ENCODE measurements at regions not wholly inside any gene's neighbourhood (a gene's known extent, or its start where the extent isn't known, plus 50 kb on each side); places are given as distances from the start of the nearest gene placed in this dataset.
"Not testable (repeated sequence)": the region's sequence is repeated elsewhere in the genome, so short reads cannot be mapped to it uniquely, and the experiment has no call there.

DNA sequence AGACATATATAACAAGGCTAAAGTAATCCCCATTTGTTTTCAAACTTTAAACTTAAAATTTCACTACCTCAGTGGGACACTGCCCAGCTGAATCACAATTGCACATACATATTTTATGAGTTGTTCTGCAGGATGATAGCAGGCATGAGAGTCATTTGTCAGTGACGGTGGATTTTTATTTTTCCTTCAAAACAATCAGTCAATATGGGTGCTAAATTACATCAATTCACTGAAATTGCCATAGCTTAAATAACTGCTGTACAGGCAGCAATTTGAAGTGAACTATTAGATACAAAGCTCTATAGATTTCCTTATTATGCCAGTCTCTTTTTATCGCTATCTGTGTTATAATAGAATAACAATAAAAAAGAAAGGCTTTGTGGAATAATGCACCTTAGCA is 784.6 kb upstream of the ANO3 start:
- H3K4me3 ChIP-seq (ENCODE audit: low read length in 2 of 2) = no peak overlapping the region
- no peaks in the 10 kb centered on the region for H3K27me3 ChIP-seq (ENCODE audit: control insufficient read depth in 1 of 2, insufficient read depth in 2 of 2, low read length in 1 of 2)
- WGBS, 2 donors = 58 to 76% methylated on average over 2 of the region's 2 CpGs
- DNase-seq (no peak), ATAC-seq (ENCODE audit: low FRiP score) (no peak)
- H3K4me1 ChIP-seq (ENCODE audit: control insufficient read depth in 1 of 2, insufficient read depth in 2 of 2, low read length in 2 of 2) = no peaks in the 10 kb centered on the region
- H3K36me3 ChIP-seq (ENCODE audit: control insufficient read depth in 1 of 2, insufficient read depth in 2 of 2, low read length in 1 of 2) = no peaks in the 10 kb centered on the region
- intact Hi-C loops (cut with DNase I) = no loop called here
- no peak overlapping the region for H3K27ac ChIP-seq (ENCODE audit: low read depth in 1 of 2, low read length in 2 of 2)
- no peaks in the 10 kb centered on the region for H3K9me3 ChIP-seq (ENCODE audit: control insufficient read depth, low read length)

DNA sequence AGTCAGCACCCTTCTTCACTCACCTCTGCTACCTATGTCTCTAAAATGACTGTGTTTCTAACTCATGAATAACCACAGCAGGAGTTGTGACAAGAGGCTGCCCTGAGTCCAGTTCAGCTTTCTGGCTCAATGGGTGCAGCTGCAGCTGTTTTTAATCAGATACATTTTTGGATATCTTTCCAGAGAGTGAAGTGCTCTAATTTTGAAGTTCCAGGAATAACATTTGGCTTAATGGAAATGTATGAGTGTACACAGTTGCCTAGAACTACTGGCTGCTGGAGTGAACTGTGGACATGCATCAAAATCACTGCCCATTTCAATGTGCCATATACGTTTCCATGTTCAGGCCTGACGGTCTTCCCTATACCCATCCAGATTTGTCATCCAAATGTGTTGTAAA is 769.5 kb upstream of the ANO3 start:
- no peaks in the 10 kb centered on the region for H3K36me3 ChIP-seq (ENCODE audit: control insufficient read depth in 1 of 2, insufficient read depth in 2 of 2, low read length in 1 of 2)
- DNase-seq (peak in 1 of 2 donors; percentile 37), ATAC-seq (ENCODE audit: low FRiP score) (peak; percentile 45)
- no peak overlapping the region for H3K4me3 ChIP-seq (ENCODE audit: low read length in 2 of 2)
- 16 to 18% methylated on average over 2 of the region's 2 CpGs for WGBS, 2 donors
- no peaks in the 10 kb centered on the region for H3K4me1 ChIP-seq (ENCODE audit: control insufficient read depth in 1 of 2, insufficient read depth in 2 of 2, low read length in 2 of 2)
- intact Hi-C loops (cut with DNase I) = no loop called here
- no peaks in the 10 kb centered on the region for H3K27me3 ChIP-seq (ENCODE audit: control insufficient read depth in 1 of 2, insufficient read depth in 2 of 2, low read length in 1 of 2)
- H3K27ac ChIP-seq (ENCODE audit: low read depth in 1 of 2, low read length in 2 of 2) = no peak overlapping the region
- no peaks in the 10 kb centered on the region for H3K9me3 ChIP-seq (ENCODE audit: control insufficient read depth, low read length)

DNA sequence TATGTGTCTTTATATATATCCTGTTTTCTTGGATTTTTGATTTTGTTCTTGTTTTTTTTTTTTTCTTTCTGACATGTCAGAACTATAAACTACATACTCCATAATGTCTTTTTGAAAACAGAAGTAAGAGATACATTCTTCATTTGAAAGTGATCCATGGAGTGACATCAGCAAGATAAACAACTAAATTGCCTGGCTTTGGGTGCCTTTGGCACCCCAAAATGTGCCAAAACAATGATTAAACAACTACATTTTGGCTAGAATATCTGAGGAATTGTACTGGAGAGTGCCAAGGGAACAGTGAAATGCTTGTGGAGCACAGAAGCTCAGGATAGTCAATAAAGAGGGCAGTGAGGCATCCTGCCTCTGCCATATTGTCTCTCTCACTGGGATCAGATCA is 766.1 kb upstream of the ANO3 start:
- Histone ChIP-seq H3K36me3 (ENCODE audit: control insufficient read depth in 1 of 2, insufficient read depth in 2 of 2, low read length in 1 of 2) (no peaks in the 10 kb centered on the region), H3K4me3 (ENCODE audit: low read length in 2 of 2) (no peak overlapping the region), H3K4me1 (ENCODE audit: control insufficient read depth in 1 of 2, insufficient read depth in 2 of 2, low read length in 2 of 2) (no peaks in the 10 kb centered on the region), H3K27me3 (ENCODE audit: control insufficient read depth in 1 of 2, insufficient read depth in 2 of 2, low read length in 1 of 2) (no peaks in the 10 kb centered on the region), H3K27ac (ENCODE audit: low read depth in 1 of 2, low read length in 2 of 2) (no peak overlapping the region), H3K9me3 (ENCODE audit: control insufficient read depth, low read length) (no peaks in the 10 kb centered on the region)
- intact Hi-C loops (cut with DNase I) = no loop called here
- DNase-seq (no peak), ATAC-seq (ENCODE audit: low FRiP score) (peak; percentile 5)

DNA sequence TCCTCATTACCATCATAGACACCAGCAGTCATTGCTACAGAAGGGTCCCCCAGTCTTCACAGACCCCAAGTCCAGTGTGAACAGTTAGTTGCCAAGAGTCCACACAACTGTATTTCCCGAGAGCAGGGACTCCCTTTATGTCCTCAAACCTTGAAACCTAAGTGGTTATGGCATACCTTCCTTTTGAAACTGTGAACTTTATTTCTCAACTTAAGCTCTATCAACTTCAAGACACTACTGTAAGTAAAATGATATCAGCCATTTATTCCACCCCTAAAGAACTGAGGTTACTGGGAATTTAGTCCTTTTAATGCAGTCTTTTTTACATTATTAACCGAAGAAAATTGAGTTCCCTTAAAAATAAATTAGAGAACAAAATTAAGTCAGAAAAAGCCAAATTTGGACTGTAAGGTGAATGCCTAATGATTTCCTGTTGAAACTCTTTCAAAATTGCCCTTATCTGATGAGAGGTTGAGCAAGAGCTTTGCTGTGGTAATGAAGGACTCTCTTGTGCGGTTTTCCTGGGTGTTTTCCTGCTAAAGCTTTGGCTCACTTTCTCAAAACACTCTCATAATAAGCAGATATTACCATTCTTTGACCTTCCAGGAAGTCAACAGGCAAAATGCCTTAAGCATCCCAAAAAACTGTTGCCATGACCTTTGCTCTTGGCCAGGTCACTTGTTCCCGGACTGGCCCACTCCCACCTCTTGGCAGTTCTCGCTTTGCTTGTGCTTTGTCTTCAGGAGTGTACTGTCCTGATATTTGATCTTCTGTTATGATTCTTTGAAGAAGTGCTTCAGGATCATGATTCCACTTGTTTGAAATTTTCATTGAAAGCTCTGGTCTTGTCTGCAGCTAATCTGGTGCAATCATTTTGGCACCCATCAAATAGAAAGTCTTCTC is 765.4 kb upstream of the ANO3 start:
- no peaks in the 10 kb centered on the region for H3K9me3 ChIP-seq (ENCODE audit: control insufficient read depth, low read length)
- 82 to 86% methylated on average over 5 of the region's 5 CpGs for WGBS, 2 donors
- no peak overlapping the region for H3K4me3 ChIP-seq (ENCODE audit: low read length in 2 of 2)
- no peaks in the 10 kb centered on the region for H3K27me3 ChIP-seq (ENCODE audit: control insufficient read depth in 1 of 2, insufficient read depth in 2 of 2, low read length in 1 of 2)
- no peaks in the 10 kb centered on the region for H3K36me3 ChIP-seq (ENCODE audit: control insufficient read depth in 1 of 2, insufficient read depth in 2 of 2, low read length in 1 of 2)
- ATAC-seq (ENCODE audit: low FRiP score) = peak; percentile 57
- no peak overlapping the region for H3K27ac ChIP-seq (ENCODE audit: low read depth in 1 of 2, low read length in 2 of 2)
- DNase-seq = peak; percentile 46 to 63
- intact Hi-C loops (cut with DNase I) = no loop called here
- H3K4me1 ChIP-seq (ENCODE audit: control insufficient read depth in 1 of 2, insufficient read depth in 2 of 2, low read length in 2 of 2) = no peaks in the 10 kb centered on the region

DNA sequence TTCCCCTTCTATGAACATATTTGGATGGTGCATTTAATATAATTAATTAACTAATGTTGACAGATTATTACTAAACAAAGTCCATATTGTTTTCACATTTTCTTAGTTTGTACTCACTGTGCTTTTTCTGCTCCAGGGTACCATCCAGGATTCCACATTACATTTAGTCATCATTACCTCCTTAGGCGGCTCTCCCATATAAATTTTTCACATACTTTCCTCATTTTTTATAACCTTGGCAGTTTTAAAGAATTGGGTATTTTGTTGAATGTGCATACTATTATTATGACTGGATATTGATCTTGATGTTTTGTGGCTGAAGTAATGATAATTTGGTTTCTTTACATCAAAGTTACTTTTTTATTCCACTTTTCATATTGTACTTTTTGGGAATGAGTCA is 755.6 kb upstream of the ANO3 start:
- DNase-seq (no peak), ATAC-seq (ENCODE audit: low FRiP score) (no peak)
- H3K27me3 ChIP-seq (ENCODE audit: control insufficient read depth in 1 of 2, insufficient read depth in 2 of 2, low read length in 1 of 2) = no peaks in the 10 kb centered on the region
- no peak overlapping the region for H3K27ac ChIP-seq (ENCODE audit: low read depth in 1 of 2, low read length in 2 of 2)
- no peak overlapping the region for H3K4me3 ChIP-seq (ENCODE audit: low read length in 2 of 2)
- H3K36me3 ChIP-seq (ENCODE audit: control insufficient read depth in 1 of 2, insufficient read depth in 2 of 2, low read length in 1 of 2) = no peaks in the 10 kb centered on the region
- intact Hi-C loops (cut with DNase I) = no loop called here
- 46 to 62% methylated on average over 1 of the region's 1 CpG for WGBS, 2 donors
- H3K4me1 ChIP-seq (ENCODE audit: control insufficient read depth in 1 of 2, insufficient read depth in 2 of 2, low read length in 2 of 2) = no peaks in the 10 kb centered on the region
- no peaks in the 10 kb centered on the region for H3K9me3 ChIP-seq (ENCODE audit: control insufficient read depth, low read length)

DNA sequence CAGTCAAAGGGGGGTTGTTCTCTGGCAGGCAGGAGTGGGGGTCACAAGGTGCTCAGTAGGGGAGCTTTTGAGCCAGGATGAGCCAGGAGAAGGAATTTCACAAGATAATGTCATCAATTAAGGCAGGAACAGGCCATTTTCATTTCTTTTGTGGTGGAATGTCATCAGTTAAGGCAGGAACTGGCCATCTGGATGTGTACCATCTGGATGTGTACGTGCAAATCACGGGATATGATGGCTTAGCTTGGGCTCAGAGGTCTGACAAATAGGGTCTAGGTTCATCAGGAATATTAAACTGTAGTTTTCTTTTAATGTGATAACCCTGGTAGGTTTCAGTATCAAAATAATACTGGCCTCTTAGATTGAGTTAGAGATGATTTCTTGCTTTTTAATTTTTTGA is 752.4 kb upstream of the ANO3 start:
- intact Hi-C loops (cut with DNase I); H3K4me1 ChIP-seq (ENCODE audit: control insufficient read depth in 1 of 2, insufficient read depth in 2 of 2, low read length in 2 of 2); ATAC-seq (ENCODE audit: low FRiP score); H3K27me3 ChIP-seq (ENCODE audit: control insufficient read depth in 1 of 2, insufficient read depth in 2 of 2, low read length in 1 of 2); H3K9me3 ChIP-seq (ENCODE audit: control insufficient read depth, low read length); H3K36me3 ChIP-seq (ENCODE audit: control insufficient read depth in 1 of 2, insufficient read depth in 2 of 2, low read length in 1 of 2); H3K27ac ChIP-seq (ENCODE audit: low read depth in 1 of 2, low read length in 2 of 2); H3K4me3 ChIP-seq (ENCODE audit: low read length in 2 of 2); DNase-seq: not testable (repeated sequence)
- 10 to 23% methylated on average over 2 of the region's 2 CpGs for WGBS, 2 donors

DNA sequence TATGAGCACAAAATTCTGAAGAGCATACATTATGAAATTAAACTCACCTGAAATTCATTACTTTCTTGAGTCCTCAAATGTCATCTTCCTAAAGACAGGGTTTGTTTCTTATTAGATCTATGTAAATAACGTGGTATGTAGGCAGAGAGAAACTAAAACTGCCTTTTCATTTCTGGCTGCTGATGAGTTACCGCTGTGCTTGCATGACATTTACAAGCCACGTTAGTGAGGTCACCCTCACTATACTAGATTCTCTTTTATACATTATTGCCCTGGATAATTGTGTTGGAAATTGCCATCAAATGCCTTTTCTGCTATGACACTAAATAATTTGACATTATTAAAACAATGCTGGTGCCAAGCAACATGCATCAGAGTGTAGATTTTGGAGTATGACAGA is 748.3 kb upstream of the ANO3 start:
- 69 to 73% methylated on average over 3 of the region's 3 CpGs for WGBS, 2 donors
- Histone ChIP-seq H3K36me3 (ENCODE audit: control insufficient read depth in 1 of 2, insufficient read depth in 2 of 2, low read length in 1 of 2) (no peaks in the 10 kb centered on the region), H3K27me3 (ENCODE audit: control insufficient read depth in 1 of 2, insufficient read depth in 2 of 2, low read length in 1 of 2) (no peaks in the 10 kb centered on the region), H3K9me3 (ENCODE audit: control insufficient read depth, low read length) (peaks cover 1% of the 10 kb centered on the region), H3K4me1 (ENCODE audit: control insufficient read depth in 1 of 2, insufficient read depth in 2 of 2, low read length in 2 of 2) (no peaks in the 10 kb centered on the region), H3K27ac (ENCODE audit: low read depth in 1 of 2, low read length in 2 of 2) (no peak overlapping the region), H3K4me3 (ENCODE audit: low read length in 2 of 2) (no peak overlapping the region)
- ATAC-seq (ENCODE audit: low FRiP score) = no peak
- intact Hi-C loops (cut with DNase I) = no loop called here
- DNase-seq = no peak

DNA sequence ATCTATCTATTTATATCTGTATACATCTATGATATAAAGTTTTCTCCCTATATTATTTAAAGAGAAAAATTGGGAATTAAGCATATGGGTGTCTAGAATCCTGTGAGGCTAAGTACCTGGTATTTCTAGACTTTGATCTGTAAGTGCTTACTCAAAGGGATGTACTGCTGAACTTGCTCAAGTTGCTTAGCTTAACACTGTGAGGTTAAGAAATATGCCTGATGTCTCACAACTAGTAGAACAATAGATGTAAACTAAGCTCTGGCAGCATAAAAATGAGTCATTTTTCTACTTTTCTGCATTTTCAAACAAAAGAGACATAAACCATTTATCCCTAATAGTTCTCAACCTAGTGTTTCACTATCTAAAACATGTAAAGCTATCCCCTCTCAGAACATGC is 744.4 kb upstream of the ANO3 start:
- no peaks in the 10 kb centered on the region for H3K36me3 ChIP-seq (ENCODE audit: control insufficient read depth in 1 of 2, insufficient read depth in 2 of 2, low read length in 1 of 2)
- no peak for DNase-seq
- no peaks in the 10 kb centered on the region for H3K27me3 ChIP-seq (ENCODE audit: control insufficient read depth in 1 of 2, insufficient read depth in 2 of 2, low read length in 1 of 2)
- no peak for ATAC-seq (ENCODE audit: low FRiP score)
- peaks cover 1% of the 10 kb centered on the region for H3K9me3 ChIP-seq (ENCODE audit: control insufficient read depth, low read length)
- H3K27ac ChIP-seq (ENCODE audit: low read depth in 1 of 2, low read length in 2 of 2) = no peak overlapping the region
- H3K4me3 ChIP-seq (ENCODE audit: low read length in 2 of 2) = no peak overlapping the region
- H3K4me1 ChIP-seq (ENCODE audit: control insufficient read depth in 1 of 2, insufficient read depth in 2 of 2, low read length in 2 of 2) = no peaks in the 10 kb centered on the region
- intact Hi-C loops (cut with DNase I) = no loop called here

DNA sequence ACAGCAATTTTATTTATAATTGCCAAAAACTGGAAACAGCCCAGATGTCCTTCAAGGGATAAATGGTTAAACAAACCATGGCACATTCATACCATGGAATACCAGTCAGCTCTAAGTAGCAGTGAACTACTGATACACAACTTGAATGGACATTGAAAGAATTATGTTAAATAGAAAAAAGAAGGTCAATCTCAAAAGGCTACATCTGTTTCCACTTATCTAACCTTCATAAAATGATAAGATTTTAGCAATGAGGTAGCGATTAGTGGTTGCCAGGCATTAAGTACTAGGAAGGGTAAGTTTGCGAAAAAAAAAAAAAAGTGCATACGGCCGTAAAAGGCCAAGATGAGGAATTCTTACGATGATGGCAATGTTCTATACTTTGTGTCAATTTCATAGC is 738.7 kb upstream of the ANO3 start:
- intact Hi-C loops (cut with DNase I) = no loop called here
- ATAC-seq (ENCODE audit: low FRiP score) = no peak
- 79 to 84% methylated on average over 5 of the region's 5 CpGs for WGBS, 2 donors

More for the DNA sequence above, 738.7 kb upstream of the ANO3 start:
- Histone ChIP-seq H3K27me3 (ENCODE audit: control insufficient read depth in 1 of 2, insufficient read depth in 2 of 2, low read length in 1 of 2) (no peaks in the 10 kb centered on the region), H3K27ac (ENCODE audit: low read depth in 1 of 2, low read length in 2 of 2) (no peak overlapping the region), H3K4me3 (ENCODE audit: low read length in 2 of 2) (no peak overlapping the region), H3K36me3 (ENCODE audit: control insufficient read depth in 1 of 2, insufficient read depth in 2 of 2, low read length in 1 of 2) (no peaks in the 10 kb centered on the region), H3K9me3 (ENCODE audit: control insufficient read depth, low read length) (no peaks in the 10 kb centered on the region), H3K4me1 (ENCODE audit: control insufficient read depth in 1 of 2, insufficient read depth in 2 of 2, low read length in 2 of 2) (no peaks in the 10 kb centered on the region)
- no peak for DNase-seq
